Osteoblast (primary cell): ENCODE measurements at regions not wholly inside any gene's neighbourhood (a gene's known extent, or its start where the extent isn't known, plus 50 kb on each side); places are given as distances from the start of the nearest gene placed in this dataset.

Source experiments
- DNase-seq: peaks from one replicate; pipeline ENCODE4 v3.0.0; 2011; ENCODE audit warnings: low spot score, mixed read lengths; ENCODE audit not compliant: insufficient read length; ENCODE audit errors: missing footprints
- H2AFZ ChIP-seq: 2 replicates; pipeline ENCODE4 v1.6.0; 2011; ENCODE audit warnings: mild to moderate bottlenecking, low read length
- H3K27ac ChIP-seq: 2 replicates; pipeline ENCODE4 v1.5.1; 2011; ENCODE audit warnings: mild to moderate bottlenecking, low read depth, low read length, moderate library complexity
- H3K27me3 ChIP-seq: 2 replicates; pipeline ENCODE4 v1.6.0; 2012; ENCODE audit warnings: mild to moderate bottlenecking, control low read depth, inconsistent platforms, low read length, moderate library complexity; ENCODE audit not compliant: insufficient read depth
- H3K36me3 ChIP-seq: 2 replicates; pipeline ENCODE4 v1.5.1; 2011; ENCODE audit warnings: mild to moderate bottlenecking, low read length, control low read depth, moderate library complexity; ENCODE audit not compliant: insufficient read depth
- H3K4me1 ChIP-seq: 2 replicates; pipeline ENCODE4 v1.5.1; 2011; ENCODE audit warnings: mild to moderate bottlenecking, low read length, control low read depth, moderate library complexity; ENCODE audit not compliant: insufficient read depth
- H3K4me2 ChIP-seq: 2 replicates; pipeline ENCODE4 v1.6.0; 2011; ENCODE audit warnings: mild to moderate bottlenecking, low read length; ENCODE audit not compliant: insufficient read depth
- H3K4me3 ChIP-seq: fragments of 200-600 bp; sonication (generic); 3 replicates; pipeline ENCODE4 v1.5.1; 2012; ENCODE audit warnings: mild to moderate bottlenecking, low read length, inconsistent platforms; ENCODE audit not compliant: insufficient read depth
- H3K79me2 ChIP-seq: 2 replicates; pipeline ENCODE4 v1.6.0; 2012; ENCODE audit warnings: mild to moderate bottlenecking, low read length, control low read depth, inconsistent platforms; ENCODE audit not compliant: insufficient read depth
- H3K9me3 ChIP-seq: 2 replicates; pipeline ENCODE4 v1.5.1; 2011; ENCODE audit warnings: low read depth, low read length, control low read depth
- H4K20me1 ChIP-seq: 2 replicates; pipeline ENCODE4 v1.6.0; 2012; ENCODE audit warnings: mild to moderate bottlenecking, low read length, control low read depth; ENCODE audit not compliant: insufficient read depth
- CTCF ChIP-seq: IDR thresholded peaks from 2 replicates; pipeline ENCODE4 v1.5.1; 2011; ENCODE audit warnings: mild to moderate bottlenecking, low read depth, low read length, moderate library complexity; ENCODE audit errors: extremely low read depth

GRCh38 chr2:107027205-107027604, 141.2 kb upstream of the ST6GAL2 start:
- Histone ChIP-seq H3K36me3 (no peaks in the 10 kb centered on the region), H3K4me3 (no peak overlapping the region), H4K20me1 (no peaks in the 10 kb centered on the region), H2AFZ (no peak overlapping the region), H3K27me3 (no peaks in the 10 kb centered on the region), H3K4me2 (no peak overlapping the region), H3K4me1 (peaks cover 5% of the 10 kb centered on the region), H3K27ac (no peak overlapping the region), H3K79me2 (no peaks in the 10 kb centered on the region), H3K9me3 (no peaks in the 10 kb centered on the region)
- TF ChIP-seq CTCF, result no peak
- DNase-seq, result no peak

DNA sequence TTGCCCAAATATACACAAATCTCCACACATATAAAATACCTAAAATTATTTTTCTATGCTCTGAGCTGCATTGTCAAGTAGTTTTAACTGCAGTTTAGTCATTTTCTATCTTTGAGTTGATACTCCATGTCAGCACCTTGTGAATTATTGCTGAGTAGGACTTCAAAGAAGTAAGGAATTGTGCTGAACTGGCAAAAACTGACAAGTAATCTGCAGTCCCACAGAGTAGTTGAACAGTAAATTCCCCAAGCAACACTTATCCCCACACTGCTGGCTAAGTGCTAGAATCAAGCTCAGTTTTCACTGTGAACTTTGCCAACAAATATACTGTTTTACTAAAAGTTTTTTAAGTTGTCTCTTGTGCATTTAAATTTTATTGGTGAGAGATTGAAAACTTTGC, 141.8 kb upstream of the ST6GAL2 start:
- no peak overlapping the region for H2AFZ ChIP-seq
- H3K27ac ChIP-seq, result no peak overlapping the region
- no peak for DNase-seq
- TF ChIP-seq CTCF, result no peak
- H3K4me3 ChIP-seq, result no peak overlapping the region
- H3K79me2 ChIP-seq, result no peaks in the 10 kb centered on the region
- H3K4me1 ChIP-seq, result peaks cover 5% of the 10 kb centered on the region
- H3K4me2 ChIP-seq, result no peak overlapping the region
- no peaks in the 10 kb centered on the region for H4K20me1 ChIP-seq
- no peaks in the 10 kb centered on the region for H3K27me3 ChIP-seq
- no peaks in the 10 kb centered on the region for H3K9me3 ChIP-seq
- no peaks in the 10 kb centered on the region for H3K36me3 ChIP-seq

DNA sequence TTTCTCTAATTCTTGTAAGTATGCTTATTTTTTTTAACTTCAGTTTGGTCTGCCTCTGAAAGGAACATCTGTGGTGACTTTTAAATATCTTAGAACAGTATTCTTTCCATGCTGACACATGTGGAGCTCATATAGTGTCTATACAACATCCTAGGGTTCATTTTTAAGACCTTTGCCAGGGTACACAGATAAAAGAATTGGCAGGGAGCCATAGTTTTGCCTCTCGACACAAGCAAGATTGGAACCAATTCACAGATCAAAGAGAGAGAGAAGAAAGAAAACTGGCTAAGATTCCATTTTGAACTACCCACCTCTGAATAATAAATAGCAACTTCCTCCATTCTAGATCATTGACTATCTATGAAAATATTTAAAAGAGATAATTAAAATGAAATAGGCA, 142.7 kb upstream of the ST6GAL2 start:
- no peak overlapping the region for H3K4me3 ChIP-seq
- H3K79me2 ChIP-seq, result no peaks in the 10 kb centered on the region
- no peaks in the 10 kb centered on the region for H3K27me3 ChIP-seq
- H3K4me2 ChIP-seq, result no peak overlapping the region
- no peak for DNase-seq
- H4K20me1 ChIP-seq, result no peaks in the 10 kb centered on the region
- no peaks in the 10 kb centered on the region for H3K36me3 ChIP-seq
- H3K27ac ChIP-seq, result no peak overlapping the region
- TF ChIP-seq CTCF, result no peak
- H2AFZ ChIP-seq, result no peak overlapping the region
- no peaks in the 10 kb centered on the region for H3K9me3 ChIP-seq
- peaks cover 5% of the 10 kb centered on the region for H3K4me1 ChIP-seq

DNA sequence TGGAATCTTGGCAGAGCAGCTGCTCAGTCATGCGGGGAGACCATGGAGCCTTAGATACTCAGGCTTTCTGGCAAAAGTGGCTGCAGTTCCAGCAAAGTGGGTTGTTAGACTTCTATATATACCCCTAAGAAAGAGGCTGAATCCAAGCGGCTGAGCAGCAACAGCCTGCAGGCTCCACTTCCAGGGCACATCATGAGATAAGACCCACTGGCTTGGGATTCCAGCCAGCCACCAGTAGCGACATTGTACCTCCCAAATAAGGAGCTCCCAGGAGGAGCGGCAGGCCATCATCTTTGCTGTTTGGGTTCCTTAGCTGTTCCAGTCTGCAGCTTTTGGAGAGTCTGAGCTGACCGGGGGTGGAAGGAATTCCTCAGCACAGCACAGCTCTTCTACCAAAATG, 150.3 kb upstream of the ST6GAL2 start:
- Histone ChIP-seq H2AFZ (no peak overlapping the region), H3K4me3 (no peak overlapping the region), H3K79me2 (no peaks in the 10 kb centered on the region), H3K4me2 (no peak overlapping the region), H3K27ac (no peak overlapping the region), H4K20me1 (no peaks in the 10 kb centered on the region), H3K9me3 (no peaks in the 10 kb centered on the region), H3K36me3 (no peaks in the 10 kb centered on the region), H3K27me3 (no peaks in the 10 kb centered on the region), H3K4me1 (no peaks in the 10 kb centered on the region)
- no peak for TF ChIP-seq CTCF
- DNase-seq, result no peak
